HL-60 (cell line): ENCODE measurements at regions not wholly inside any gene's neighbourhood (a gene's known extent, or its start where the extent isn't known, plus 50 kb on each side); places are given as distances from the start of the nearest gene placed in this dataset.

Source experiments
- DNase-seq, 2 experiments: peaks; one replicate each; pipeline ENCODE4 v3.0.0-alpha.2; 2010 to 2020; ENCODE audit warnings: low read depth in 1 of 2, low spot score in 1 of 2
- H3K27ac ChIP-seq: fragments of 250-450 bp; sonication (Bioruptor Pico); replicated peaks from 2 replicates; pipeline ENCODE4 v1.5.1; 2020; ENCODE audit warnings: mild to moderate bottlenecking, moderate library complexity
- H3K27me3 ChIP-seq: fragments of 250-450 bp; sonication (Bioruptor Pico); 2 replicates; pipeline ENCODE4 v1.5.1; 2021; ENCODE audit warnings: mild to moderate bottlenecking, moderate library complexity; ENCODE audit not compliant: insufficient read depth, poor library complexity, severe bottlenecking
- H3K4me3 ChIP-seq: replicated peaks from 2 replicates; pipeline ENCODE4 v1.5.1; 2011; ENCODE audit warnings: mild to moderate bottlenecking, control low read depth, low read length; ENCODE audit not compliant: insufficient read depth
- GABPA ChIP-seq: IDR thresholded peaks from 2 replicates; pipeline ENCODE4 v1.6.1; 2012; ENCODE audit warnings: low read depth
- POLR2AphosphoS5 ChIP-seq: IDR thresholded peaks from 2 replicates; pipeline ENCODE4 v1.6.1; 2012; ENCODE audit warnings: low read depth
- SPI1 ChIP-seq: IDR thresholded peaks from 2 replicates; pipeline ENCODE4 v1.6.1; 2012; ENCODE audit warnings: low read depth, mild to moderate bottlenecking, borderline replicate concordance
- TF ChIP-seq, protein P1 (sequence below): IDR thresholded peaks from one replicate; pipeline ENCODE4 v1.5.1; 2011; ENCODE audit warnings: low read length, control low read depth, inconsistent platforms; ENCODE audit not compliant: insufficient read depth
- TF ChIP-seq, protein P2 (sequence below): IDR thresholded peaks from 2 replicates; pipeline ENCODE4 v1.6.1; 2012; ENCODE audit warnings: low read depth; ENCODE audit not compliant: insufficient replicate concordance

DNA sequence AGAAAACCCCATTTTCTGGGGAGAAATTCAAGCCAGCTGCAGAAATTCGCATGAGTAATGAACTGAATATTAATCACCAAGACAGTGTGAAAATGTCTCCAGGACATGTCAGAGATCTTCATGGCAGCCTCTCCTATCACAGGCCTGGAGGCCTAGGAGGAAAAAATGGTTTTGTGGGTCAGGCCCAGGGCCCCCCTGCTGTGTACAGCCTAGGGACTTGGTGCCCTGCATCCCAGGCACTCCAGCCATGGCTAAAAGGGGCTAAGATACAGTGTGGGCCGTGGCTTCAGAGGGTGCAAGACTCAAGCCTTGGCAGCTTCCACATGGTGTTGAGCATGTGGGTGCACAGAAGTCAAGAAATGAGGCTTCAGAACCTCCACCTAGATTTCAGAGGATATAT lies 185.9 kb upstream of the GATB start:
- TF ChIP-seq, protein P1, sequence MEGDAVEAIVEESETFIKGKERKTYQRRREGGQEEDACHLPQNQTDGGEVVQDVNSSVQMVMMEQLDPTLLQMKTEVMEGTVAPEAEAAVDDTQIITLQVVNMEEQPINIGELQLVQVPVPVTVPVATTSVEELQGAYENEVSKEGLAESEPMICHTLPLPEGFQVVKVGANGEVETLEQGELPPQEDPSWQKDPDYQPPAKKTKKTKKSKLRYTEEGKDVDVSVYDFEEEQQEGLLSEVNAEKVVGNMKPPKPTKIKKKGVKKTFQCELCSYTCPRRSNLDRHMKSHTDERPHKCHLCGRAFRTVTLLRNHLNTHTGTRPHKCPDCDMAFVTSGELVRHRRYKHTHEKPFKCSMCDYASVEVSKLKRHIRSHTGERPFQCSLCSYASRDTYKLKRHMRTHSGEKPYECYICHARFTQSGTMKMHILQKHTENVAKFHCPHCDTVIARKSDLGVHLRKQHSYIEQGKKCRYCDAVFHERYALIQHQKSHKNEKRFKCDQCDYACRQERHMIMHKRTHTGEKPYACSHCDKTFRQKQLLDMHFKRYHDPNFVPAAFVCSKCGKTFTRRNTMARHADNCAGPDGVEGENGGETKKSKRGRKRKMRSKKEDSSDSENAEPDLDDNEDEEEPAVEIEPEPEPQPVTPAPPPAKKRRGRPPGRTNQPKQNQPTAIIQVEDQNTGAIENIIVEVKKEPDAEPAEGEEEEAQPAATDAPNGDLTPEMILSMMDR = no peak
- no peak for TF ChIP-seq POLR2AphosphoS5
- no peak for TF ChIP-seq GABPA
- TF ChIP-seq SPI1 = no peak
- TF ChIP-seq, protein P2, sequence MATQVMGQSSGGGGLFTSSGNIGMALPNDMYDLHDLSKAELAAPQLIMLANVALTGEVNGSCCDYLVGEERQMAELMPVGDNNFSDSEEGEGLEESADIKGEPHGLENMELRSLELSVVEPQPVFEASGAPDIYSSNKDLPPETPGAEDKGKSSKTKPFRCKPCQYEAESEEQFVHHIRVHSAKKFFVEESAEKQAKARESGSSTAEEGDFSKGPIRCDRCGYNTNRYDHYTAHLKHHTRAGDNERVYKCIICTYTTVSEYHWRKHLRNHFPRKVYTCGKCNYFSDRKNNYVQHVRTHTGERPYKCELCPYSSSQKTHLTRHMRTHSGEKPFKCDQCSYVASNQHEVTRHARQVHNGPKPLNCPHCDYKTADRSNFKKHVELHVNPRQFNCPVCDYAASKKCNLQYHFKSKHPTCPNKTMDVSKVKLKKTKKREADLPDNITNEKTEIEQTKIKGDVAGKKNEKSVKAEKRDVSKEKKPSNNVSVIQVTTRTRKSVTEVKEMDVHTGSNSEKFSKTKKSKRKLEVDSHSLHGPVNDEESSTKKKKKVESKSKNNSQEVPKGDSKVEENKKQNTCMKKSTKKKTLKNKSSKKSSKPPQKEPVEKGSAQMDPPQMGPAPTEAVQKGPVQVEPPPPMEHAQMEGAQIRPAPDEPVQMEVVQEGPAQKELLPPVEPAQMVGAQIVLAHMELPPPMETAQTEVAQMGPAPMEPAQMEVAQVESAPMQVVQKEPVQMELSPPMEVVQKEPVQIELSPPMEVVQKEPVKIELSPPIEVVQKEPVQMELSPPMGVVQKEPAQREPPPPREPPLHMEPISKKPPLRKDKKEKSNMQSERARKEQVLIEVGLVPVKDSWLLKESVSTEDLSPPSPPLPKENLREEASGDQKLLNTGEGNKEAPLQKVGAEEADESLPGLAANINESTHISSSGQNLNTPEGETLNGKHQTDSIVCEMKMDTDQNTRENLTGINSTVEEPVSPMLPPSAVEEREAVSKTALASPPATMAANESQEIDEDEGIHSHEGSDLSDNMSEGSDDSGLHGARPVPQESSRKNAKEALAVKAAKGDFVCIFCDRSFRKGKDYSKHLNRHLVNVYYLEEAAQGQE = no peak
- H3K27me3 ChIP-seq = no peaks in the 10 kb centered on the region
- H3K27ac ChIP-seq = no peak overlapping the region
- DNase-seq = no peak
- H3K4me3 ChIP-seq = no peak overlapping the region

DNA sequence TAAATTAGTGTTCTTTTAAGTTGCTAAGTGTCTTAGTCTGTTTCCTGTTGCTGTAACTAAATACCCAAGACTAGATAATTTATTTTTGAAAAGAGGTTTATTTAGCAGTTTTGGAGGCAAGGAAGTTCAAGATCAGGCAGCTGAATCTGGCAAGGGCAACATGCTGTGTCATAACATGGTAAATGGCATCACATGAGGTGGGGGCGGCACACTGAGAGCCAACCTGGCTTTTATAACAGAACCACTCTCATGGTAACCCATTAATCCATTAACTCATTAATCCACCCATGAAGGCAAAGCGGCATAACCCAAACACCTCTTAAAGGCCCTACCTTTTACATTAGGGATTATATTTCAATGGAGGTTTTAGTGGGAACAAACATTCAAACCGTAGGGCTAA lies 182.2 kb upstream of the GATB start:
- TF ChIP-seq SPI1 (no peak), POLR2AphosphoS5 (no peak), GABPA (no peak)
- TF ChIP-seq, protein P2 = no peak
- TF ChIP-seq, protein P1 = no peak
- Histone ChIP-seq H3K27me3 (no peaks in the 10 kb centered on the region), H3K27ac (no peak overlapping the region), H3K4me3 (no peak overlapping the region)
- no peak for DNase-seq

DNA sequence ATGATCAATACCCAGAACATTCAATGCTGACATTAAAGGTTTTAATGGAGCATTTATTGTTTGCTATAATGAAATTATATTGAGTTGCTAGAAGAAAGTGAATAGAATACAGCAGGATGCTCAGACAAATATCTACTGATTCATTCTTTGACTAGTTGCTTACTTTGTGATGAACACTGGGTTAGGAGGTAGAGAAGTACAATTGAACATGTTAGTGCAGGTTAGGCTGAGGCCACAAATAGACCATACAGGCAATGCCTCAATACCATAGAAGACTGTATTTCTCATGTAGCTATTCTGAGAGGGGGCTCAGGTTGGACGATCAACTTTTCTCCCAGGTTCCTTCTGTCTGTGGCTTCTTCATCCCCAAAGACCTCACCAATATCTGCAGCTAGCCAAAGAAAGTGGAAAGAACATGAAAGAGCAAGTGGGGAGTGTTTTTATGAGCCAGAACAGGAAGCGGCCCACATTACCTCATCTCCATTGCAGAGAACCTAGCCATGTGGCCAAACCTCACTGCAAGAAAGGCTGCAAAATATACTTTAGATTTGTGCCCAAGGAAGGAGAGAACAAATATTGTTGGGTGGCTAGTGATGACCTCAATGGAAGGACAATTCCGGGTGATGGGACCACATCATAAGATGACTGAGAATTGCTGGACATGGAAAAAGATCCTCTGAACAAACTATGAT lies 180.3 kb upstream of the GATB start:
- no peak overlapping the region for H3K4me3 ChIP-seq
- DNase-seq = peak in 1 of 2 experiments; percentile 49
- H3K27me3 ChIP-seq = no peaks in the 10 kb centered on the region
- TF ChIP-seq POLR2AphosphoS5 (no peak), SPI1 (peak; percentile 21; the same call in 1 of the 2 replicates), GABPA (no peak)
- TF ChIP-seq, protein P2 = no peak
- TF ChIP-seq, protein P1 = no peak
- no peak overlapping the region; the same call in 1 of the 2 replicates for H3K27ac ChIP-seq
